Fibroblast of the conjunctiva (primary cell): ENCODE measurements at regions not wholly inside any gene's neighbourhood (a gene's known extent, or its start where the extent isn't known, plus 50 kb on each side); places are given as distances from the start of the nearest gene placed in this dataset.

Experiments used
- DNase-seq: peaks from one replicate; pipeline ENCODE4 v3.0.0-alpha.2; 2010; ENCODE audit warnings: low read depth

GRCh38 chr4:156595041-156595440 lies 376.6 kb downstream of the PDGFC start:
- DNase-seq: no peak

DNA sequence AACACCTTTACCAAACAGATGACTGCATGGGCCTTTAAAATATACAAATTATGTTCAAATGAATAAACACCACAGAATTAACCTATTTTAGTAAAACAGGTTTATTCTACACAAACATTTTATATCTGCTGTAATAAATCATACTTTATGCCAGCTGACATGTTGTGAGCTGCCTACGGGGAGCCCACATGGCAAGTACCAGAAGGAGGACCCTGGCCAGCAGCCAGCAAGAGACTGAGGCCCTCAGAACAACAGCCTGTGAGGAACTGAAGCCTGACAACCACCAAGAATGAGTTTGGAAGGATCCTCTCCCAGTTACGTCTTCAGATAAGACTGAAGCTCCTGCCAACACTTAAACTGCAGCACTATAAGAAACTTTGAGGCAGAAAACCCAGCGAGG lies 377.0 kb downstream of the PDGFC start:
- no peak for DNase-seq

GRCh38 chr4:156593464-156593863 lies 378.1 kb downstream of the PDGFC start:
- DNase-seq: no peak

DNA sequence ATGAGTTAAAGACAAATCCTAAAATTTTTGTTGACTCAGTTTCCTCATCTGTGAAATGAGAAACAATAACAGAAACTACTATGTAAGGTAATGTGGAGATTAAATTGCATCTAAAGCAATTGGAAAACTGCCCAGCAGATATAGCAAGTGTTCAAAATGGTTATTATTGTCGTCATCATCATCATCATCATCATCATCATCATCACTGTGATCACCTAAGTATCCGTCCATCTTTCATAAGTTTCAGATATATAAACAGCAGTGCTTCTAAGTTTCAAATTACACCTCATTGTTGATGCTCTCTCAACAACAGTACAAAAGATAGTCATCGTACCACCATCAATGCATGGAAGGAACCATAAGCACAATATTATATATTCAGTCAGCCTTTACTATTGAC lies 379.9 kb downstream of the PDGFC start:
- no peak for DNase-seq

DNA sequence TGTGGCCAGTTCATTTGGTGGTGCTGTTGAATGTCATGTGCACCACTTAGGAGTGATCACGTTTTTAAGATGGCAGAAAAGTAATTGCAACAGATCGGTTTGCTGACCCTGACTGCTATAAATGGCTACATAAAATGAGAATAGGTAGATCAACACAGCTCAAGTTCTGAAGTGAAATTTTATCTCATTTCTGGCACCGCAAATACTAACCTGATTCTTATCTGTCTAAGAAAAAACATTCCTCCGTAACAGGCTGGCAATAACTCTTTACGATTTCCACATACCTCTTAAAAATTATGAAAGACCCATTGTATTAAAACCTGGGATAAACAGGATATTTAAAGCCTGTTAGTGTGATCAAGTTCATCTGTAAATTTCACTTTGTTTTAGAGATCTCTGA lies 387.5 kb downstream of the PDGFC start:
- DNase-seq: no peak

GRCh38 chr4:156583265-156583664 lies 388.3 kb downstream of the PDGFC start:
- DNase-seq: no peak

- DNase-seq: no peak
These were observed 390.1 kb downstream of the PDGFC start for GRCh38 chr4:156581282-156582063.

- no peak for DNase-seq
These were observed 392.9 kb downstream of the PDGFC start for GRCh38 chr4:156578713-156579112.

DNA sequence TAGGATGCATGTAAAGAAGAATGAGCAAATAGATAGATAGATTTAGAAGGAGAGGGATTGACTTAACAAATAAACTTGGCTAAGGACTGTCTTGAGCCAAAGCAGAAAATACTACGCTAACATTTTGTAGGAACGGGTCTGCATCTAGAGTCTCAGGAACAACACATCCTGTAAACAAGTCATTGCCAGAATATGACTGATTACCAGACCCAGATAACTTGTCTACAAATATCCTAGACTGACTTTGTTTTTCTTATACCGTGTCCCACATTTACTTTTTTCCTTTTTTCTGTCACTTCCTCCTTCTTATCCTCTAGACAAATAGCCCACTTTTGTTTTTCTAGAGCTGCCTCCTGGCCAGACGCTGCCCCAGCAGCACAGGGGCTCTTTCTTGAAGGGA lies 393.6 kb downstream of the PDGFC start:
- no peak for DNase-seq

DNA sequence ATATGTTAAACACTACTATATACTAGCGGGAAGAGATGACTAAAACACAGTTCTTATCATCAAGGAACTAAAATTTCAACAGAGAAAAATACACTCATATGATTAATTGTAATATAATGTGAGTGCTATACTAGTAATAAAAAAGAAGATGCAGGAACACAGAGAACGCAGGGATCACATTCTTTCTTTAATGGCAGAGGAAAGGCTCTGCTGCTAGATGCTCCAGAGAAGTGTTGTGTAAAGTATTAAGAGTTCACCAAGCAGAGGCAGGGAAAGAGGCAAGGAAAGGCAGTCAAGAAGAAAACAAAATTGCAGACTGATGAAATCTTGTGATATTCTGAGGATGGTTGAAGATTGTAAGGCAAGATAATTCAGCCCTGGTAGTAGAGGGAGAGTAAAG lies 394.7 kb downstream of the PDGFC start:
- DNase-seq: no peak

- DNase-seq: peak; percentile 8
These were observed 396.0 kb downstream of the PDGFC start for GRCh38 chr4:156575430-156576073.

- no peak for DNase-seq
These were observed 400.5 kb downstream of the PDGFC start for GRCh38 chr4:156571146-156571545.

GRCh38 chr4:156569535-156569934 lies 402.1 kb downstream of the PDGFC start:
- DNase-seq: no peak

DNA sequence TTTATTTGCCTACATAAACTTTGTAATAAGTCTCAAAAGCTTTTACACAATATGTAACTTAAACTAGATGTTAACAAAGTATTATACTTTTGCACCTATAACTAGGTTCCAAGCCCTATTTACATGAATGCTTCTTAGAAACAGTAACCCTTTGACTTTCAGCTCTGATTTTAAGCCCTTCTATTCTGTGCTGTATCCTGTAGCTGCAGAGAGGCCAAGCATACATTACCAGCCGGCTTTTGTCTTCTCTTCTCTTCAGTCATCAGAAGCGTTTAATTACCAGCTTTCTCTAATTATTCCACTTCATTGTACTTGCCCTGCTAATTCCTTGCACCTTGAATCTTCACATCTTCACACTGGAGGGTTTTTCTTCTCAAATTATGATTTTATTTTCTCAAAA lies 403.1 kb downstream of the PDGFC start:
- DNase-seq: no peak

DNA sequence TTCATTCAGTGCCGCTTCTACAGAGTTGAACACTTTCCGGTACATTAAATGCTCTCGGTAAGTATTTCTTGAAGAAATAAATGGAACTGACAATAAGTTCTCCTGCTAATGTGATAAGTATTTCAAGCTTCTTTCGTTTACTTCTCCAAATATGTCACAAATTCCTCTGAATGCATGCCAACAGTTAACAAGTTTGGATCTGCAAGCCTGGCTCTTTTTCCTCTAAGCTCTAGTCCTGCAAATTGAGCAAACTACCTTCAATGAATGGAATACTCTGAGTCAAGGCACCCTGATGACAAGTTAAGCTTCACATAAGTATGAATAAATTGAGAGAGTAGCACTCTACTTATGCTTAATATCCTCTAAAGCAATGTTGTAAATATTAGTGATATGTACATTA lies 403.6 kb downstream of the PDGFC start:
- no peak for DNase-seq

DNA sequence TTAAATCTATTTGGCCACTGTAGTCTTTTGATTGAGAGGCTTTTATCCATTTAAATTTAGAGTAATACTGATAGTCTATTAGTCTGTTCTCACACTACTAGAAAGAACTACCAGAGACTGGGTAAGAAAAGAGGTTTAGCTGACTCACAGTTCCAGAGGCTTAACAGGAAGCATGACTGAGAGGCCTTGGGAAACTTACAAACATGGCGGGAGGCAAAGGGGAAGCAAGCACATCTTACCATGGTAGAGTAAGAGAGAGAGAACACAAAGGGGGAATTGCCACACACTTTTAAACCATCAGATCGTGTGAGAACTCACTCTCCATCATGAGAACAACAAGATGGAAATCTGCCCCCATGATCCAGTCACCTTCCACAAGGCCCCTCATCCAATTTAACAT lies 410.9 kb downstream of the PDGFC start:
- DNase-seq: no peak

- DNase-seq: no peak
These were observed 412.3 kb downstream of the PDGFC start for GRCh38 chr4:156559346-156559745.

- DNase-seq: no peak
These were observed 413.1 kb downstream of the PDGFC start for GRCh38 chr4:156558373-156559025.

- no peak for DNase-seq
These were observed 413.7 kb downstream of the PDGFC start for GRCh38 chr4:156557920-156558319.

DNA sequence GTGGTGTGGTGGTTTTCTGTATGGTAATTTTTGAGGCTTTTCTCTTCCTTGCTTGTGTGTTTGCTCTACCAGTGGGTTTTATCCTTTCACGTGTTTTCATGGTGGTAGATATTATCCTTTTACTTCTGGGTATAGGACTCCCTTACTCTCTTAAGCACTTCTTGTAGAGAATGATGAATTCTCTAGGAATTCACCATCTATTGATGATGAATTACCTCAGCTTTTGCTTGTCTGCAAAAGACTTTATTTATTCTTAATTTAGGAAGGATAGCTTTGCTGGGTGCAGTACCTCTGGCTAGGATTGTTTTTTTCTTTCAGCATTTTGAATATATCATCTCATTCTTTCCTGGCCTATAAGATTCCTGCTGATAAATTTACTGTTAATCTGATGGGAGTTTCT lies 415.3 kb downstream of the PDGFC start:
- no peak for DNase-seq

DNA sequence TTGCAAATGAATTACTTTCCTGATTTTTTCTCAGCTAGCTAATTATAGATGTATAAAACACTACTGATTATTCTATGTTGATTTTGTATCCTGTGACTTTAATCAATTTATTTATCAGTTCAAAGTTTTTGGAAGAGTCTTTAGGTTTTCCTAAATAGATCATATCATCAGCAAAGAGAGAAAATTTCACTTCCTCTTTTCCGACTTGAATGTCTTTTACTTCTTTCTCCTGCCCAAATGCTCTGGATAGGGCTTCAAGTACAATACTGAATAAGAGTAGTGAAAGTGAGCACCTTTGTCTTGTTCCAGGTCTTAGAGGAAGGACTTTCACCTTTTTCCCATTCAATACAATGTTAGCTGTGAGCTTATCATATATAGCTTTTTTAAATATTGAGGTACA lies 417.9 kb downstream of the PDGFC start:
- DNase-seq: no peak

DNA sequence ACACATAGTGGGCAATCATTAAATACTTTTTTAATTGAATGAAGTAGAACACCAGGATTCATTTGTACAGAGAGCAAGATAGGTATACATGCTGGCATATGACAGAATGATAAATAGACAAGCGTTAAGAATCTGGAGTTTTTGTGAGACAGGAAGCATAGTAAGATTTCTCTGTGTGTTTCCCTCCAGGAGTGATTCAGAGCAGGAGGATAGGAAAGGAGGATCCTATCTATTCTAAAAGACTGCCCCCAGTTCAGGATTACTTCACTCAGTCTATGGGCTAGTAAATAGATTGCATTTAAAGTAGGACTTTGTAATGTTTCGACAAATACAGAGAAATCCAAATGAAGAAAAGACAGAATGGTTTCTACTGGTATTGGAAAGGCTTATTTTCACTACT lies 423.7 kb downstream of the PDGFC start:
- DNase-seq: no peak

- peak; percentile 59 for DNase-seq
These were observed 424.2 kb downstream of the PDGFC start for GRCh38 chr4:156547439-156547838.
